Astrocyte (in vitro differentiated cells and primary cell): ENCODE measurements at regions not wholly inside any gene's neighbourhood (a gene's known extent, or its start where the extent isn't known, plus 50 kb on each side); places are given as distances from the start of the nearest gene placed in this dataset.

Experiments used
- DNase-seq: peaks from one replicate; pipeline ENCODE4 v3.0.0-alpha.2; 2010; ENCODE audit warnings: low read depth
- FAIRE-seq: peaks from 2 replicates; lab custom pipeline; 2011; peaks lifted over from hg19 to GRCh38; lab: Jason Lieb, UNC
- H2AFZ ChIP-seq: 2 replicates; pipeline ENCODE4 v1.6.0; 2012; ENCODE audit warnings: low read depth, low read length, inconsistent platforms
- H3K27ac ChIP-seq: 2 replicates; pipeline ENCODE4 v1.5.1; 2011; ENCODE audit warnings: low read depth, low read length, inconsistent platforms
- H3K27me3 ChIP-seq: 2 replicates; pipeline ENCODE4 v1.6.0; 2011; ENCODE audit warnings: low read length, inconsistent platforms; ENCODE audit not compliant: insufficient read depth
- H3K36me3 ChIP-seq: 2 replicates; pipeline ENCODE4 v1.5.1; 2011; ENCODE audit warnings: low read length, inconsistent platforms; ENCODE audit not compliant: insufficient read depth
- H3K4me1 ChIP-seq: 2 replicates; pipeline ENCODE4 v1.5.1; 2011; ENCODE audit warnings: low read length, inconsistent platforms; ENCODE audit not compliant: insufficient read depth
- H3K4me2 ChIP-seq: 2 replicates; pipeline ENCODE4 v1.6.0; 2012; ENCODE audit warnings: low read length, inconsistent platforms
- H3K4me3 ChIP-seq: 2 replicates; pipeline ENCODE4 v1.5.1; 2011; ENCODE audit warnings: low read depth, mild to moderate bottlenecking, low read length, inconsistent platforms; ENCODE audit not compliant: insufficient read depth
- H3K79me2 ChIP-seq: 2 replicates; pipeline ENCODE4 v1.6.0; 2012; ENCODE audit warnings: mild to moderate bottlenecking, low read length, inconsistent platforms; ENCODE audit not compliant: insufficient read depth
- H3K9ac ChIP-seq: 2 replicates; pipeline ENCODE4 v1.6.0; 2012; ENCODE audit warnings: mild to moderate bottlenecking, low read length, inconsistent platforms
- H3K9me3 ChIP-seq: 2 replicates; pipeline ENCODE4 v1.5.1; 2012; ENCODE audit warnings: low read depth, mild to moderate bottlenecking, low read length, inconsistent platforms; ENCODE audit not compliant: insufficient read depth
- H4K20me1 ChIP-seq: 2 replicates; pipeline ENCODE4 v1.6.0; 2012; ENCODE audit warnings: low read length, inconsistent platforms; ENCODE audit not compliant: insufficient read depth
- H3K27ac Mint-ChIP-seq: one replicate; pipeline ENCODE4 v1.8.0; 2021; ENCODE audit warnings: mild to moderate bottlenecking, mixed read lengths; ENCODE audit not compliant: unreplicated experiment
- H3K27me3 Mint-ChIP-seq: one replicate; pipeline ENCODE4 v1.8.0; 2021; ENCODE audit warnings: low read depth, mixed read lengths; ENCODE audit not compliant: unreplicated experiment
- H3K36me3 Mint-ChIP-seq: one replicate; pipeline ENCODE4 v1.8.0; 2021; ENCODE audit warnings: low read depth, mixed read lengths; ENCODE audit not compliant: unreplicated experiment
- H3K4me1 Mint-ChIP-seq: one replicate; pipeline ENCODE4 v1.8.0; 2021; ENCODE audit warnings: low read depth, mixed read lengths; ENCODE audit not compliant: unreplicated experiment
- H3K4me3 Mint-ChIP-seq: one replicate; pipeline ENCODE4 v1.8.0; 2021; ENCODE audit warnings: mild to moderate bottlenecking, moderate library complexity, mixed read lengths; ENCODE audit not compliant: unreplicated experiment
- H3K9me3 Mint-ChIP-seq: one replicate; pipeline ENCODE4 v1.8.0; 2021; ENCODE audit warnings: mild to moderate bottlenecking, mixed read lengths; ENCODE audit not compliant: unreplicated experiment
- CTCF ChIP-seq: IDR thresholded peaks from 2 replicates; pipeline ENCODE4 v1.5.1; 2011; ENCODE audit warnings: low read depth, mild to moderate bottlenecking, inconsistent platforms, low read length, moderate library complexity; ENCODE audit not compliant: insufficient read depth
- EZH2 ChIP-seq: IDR thresholded peaks from 2 replicates; pipeline ENCODE4 v1.6.1; 2012; ENCODE audit warnings: mild to moderate bottlenecking, low read length, inconsistent platforms; ENCODE audit not compliant: insufficient read depth

DNA sequence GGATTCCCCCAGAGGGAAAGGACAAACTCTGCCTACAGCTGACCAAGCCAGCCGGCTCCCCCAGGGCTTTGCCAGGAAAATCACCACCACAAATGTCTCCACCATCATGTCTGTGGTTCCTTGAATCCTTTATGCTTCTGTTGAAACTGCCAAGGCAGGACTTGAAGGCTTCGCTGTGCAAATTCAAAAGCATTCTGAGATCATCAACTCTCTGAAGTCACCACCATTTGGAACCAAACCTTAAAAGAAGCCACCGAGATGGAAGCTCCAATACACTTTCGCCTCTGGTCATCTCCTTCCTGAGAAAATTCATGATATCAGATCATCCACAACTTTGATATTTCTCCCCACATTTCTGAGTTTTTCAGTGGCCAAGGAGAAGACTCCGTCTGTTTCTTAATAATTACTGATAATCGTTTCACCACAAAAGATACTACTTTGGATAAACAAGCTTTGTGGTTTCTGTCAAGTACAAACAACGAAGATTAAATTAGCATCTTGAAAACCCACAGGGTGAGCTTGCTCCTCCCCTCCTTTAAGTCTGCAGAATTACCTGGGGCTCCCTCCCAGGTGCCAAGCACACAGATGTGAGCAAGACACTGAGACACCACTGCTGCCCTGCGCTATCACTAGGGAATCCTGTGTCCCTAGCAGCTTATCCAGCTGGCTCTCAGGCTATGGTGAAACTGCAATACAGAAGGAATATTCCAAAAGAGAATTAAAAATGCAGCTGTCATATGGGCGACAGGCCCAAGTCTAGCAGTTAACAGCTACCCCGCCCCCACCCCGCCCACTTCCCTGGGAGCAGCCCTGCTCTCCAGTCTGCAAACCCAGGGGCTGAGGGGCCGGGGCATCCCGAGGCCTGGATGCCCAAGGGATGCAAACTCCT lies 125.0 kb upstream of the TBL1X start:
- Histone ChIP-seq H4K20me1 (no peaks in the 10 kb centered on the region), H3K79me2 (no peaks in the 10 kb centered on the region), H2AFZ (no peak overlapping the region), H3K9me3 (no peaks in the 10 kb centered on the region), H3K4me1 (peaks cover 11% of the 10 kb centered on the region), H3K27ac (no peak overlapping the region), H3K4me2 (no peak overlapping the region), H3K9ac (no peak overlapping the region), H3K4me3 (no peak overlapping the region), H3K36me3 (no peaks in the 10 kb centered on the region), H3K27me3 (no peaks in the 10 kb centered on the region)
- Mint-ChIP-seq H3K27ac (no peak overlapping the region), H3K27me3 (no peaks in the 10 kb centered on the region), H3K36me3 (no peaks in the 10 kb centered on the region), H3K4me3 (no peak overlapping the region), H3K9me3 (no peaks in the 10 kb centered on the region), H3K4me1 (peaks cover 11% of the 10 kb centered on the region)
- TF ChIP-seq CTCF (no peak), EZH2 (no peak)
- peak; percentile 88 for FAIRE-seq
- no peak for DNase-seq

DNA sequence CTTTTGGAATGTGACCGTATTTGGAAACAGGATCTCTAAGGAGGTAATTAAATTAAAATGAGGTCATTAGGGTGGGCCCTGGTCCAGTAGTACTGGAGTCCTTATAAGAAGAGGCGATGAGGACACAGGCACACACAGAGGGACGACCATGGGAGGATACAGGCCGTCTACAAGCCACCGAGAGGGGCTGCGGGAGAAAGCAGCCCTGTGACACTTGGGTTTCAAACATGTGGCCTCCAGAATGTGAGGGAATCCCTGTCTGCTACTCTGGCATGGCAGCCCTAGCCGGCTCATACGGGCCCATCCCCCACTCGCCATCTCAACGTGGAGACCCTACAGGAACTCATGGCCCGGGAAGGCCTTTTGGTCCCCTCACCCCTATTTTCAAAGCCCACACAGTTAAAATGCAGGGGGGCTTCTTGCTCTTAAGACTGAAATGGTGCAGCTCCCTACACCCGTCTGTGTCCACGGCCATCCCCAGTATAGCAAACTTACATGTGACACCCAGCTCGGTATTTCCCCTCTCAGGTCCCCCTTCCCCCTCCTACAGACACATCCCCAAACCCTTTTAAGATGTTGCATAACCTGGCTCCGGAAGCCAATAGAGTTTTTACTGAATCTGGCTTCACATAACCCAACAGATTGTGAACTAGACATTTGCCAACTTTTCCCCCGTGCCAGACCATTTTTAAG lies 124.1 kb upstream of the TBL1X start:
- Mint-ChIP-seq H3K9me3 (no peaks in the 10 kb centered on the region), H3K27me3 (no peaks in the 10 kb centered on the region), H3K4me1 (peaks cover 11% of the 10 kb centered on the region), H3K36me3 (no peaks in the 10 kb centered on the region), H3K27ac (peak overlapping the region; percentile 69), H3K4me3 (no peak overlapping the region)
- no peaks in the 10 kb centered on the region for H3K9me3 ChIP-seq
- no peaks in the 10 kb centered on the region for H3K79me2 ChIP-seq
- peaks cover 11% of the 10 kb centered on the region for H3K4me1 ChIP-seq
- no peak overlapping the region for H3K27ac ChIP-seq
- no peaks in the 10 kb centered on the region for H3K36me3 ChIP-seq
- DNase-seq (peak; percentile 58), FAIRE-seq (no peak)
- TF ChIP-seq CTCF: no peak
- TF ChIP-seq EZH2: no peak
- peak overlapping the region; percentile 80 for H3K4me2 ChIP-seq
- no peak overlapping the region for H3K4me3 ChIP-seq
- no peaks in the 10 kb centered on the region for H3K27me3 ChIP-seq
- H2AFZ ChIP-seq: peak overlapping the region; percentile 47
- H3K9ac ChIP-seq: peak overlapping the region; percentile 23
- no peaks in the 10 kb centered on the region for H4K20me1 ChIP-seq
